ENCODE measurements at regions not wholly inside any gene's neighbourhood (a gene's known extent, or its start where the extent isn't known, plus 50 kb on each side); places are given as distances from the start of the nearest gene placed in this dataset.

- H3K9me3 ChIP-seq, result no peaks in the 10 kb centered on the region
- no peak for TF ChIP-seq POLR2A (IDR thresholded peaks at IDR 0.05)
- TF ChIP-seq EP300 (IDR thresholded peaks at IDR 0.05), result no peak
- TF ChIP-seq CTCF (IDR thresholded peaks at IDR 0.05), result no peak
- peaks cover 0 to 28% (median 16%) of the 10 kb centered on the region in 4 donors for H3K4me1 ChIP-seq
- DNase-seq (ENCODE audit: low spot score in 2 of 2), result no peak
- no peak overlapping the region for H3K4me3 ChIP-seq
- H3K27ac ChIP-seq, result peak overlapping the region in 1 of 4 donors; percentile 8
- no peaks in the 10 kb centered on the region for H3K27me3 ChIP-seq
- 67 to 83% methylated on average over 3 of the region's 3 CpGs for WGBS, 2 donors
- no peaks in the 10 kb centered on the region for H3K36me3 ChIP-seq
Observed at GRCh38 chr6:11327961-11328360, 95.5 kb upstream of the NEDD9 start.

- no peak for TF ChIP-seq POLR2A (IDR thresholded peaks at IDR 0.05)
- no peak for TF ChIP-seq CTCF (IDR thresholded peaks at IDR 0.05)
- no peaks in the 10 kb centered on the region for H3K27me3 ChIP-seq
- no peaks in the 10 kb centered on the region for H3K9me3 ChIP-seq
- no peaks in the 10 kb centered on the region for H3K36me3 ChIP-seq
- no peak overlapping the region for H3K4me3 ChIP-seq
- WGBS, 2 donors, result 94 to 98% methylated on average over 2 of the region's 2 CpGs
- peaks cover 0 to 42% (median 15%) of the 10 kb centered on the region in 4 donors for H3K4me1 ChIP-seq
- no peak overlapping the region for H3K27ac ChIP-seq
- DNase-seq (ENCODE audit: low spot score in 2 of 2), result no peak
Observed at GRCh38 chr6:11326116-11326515, 93.6 kb upstream of the NEDD9 start.

- TF ChIP-seq EP300 (IDR thresholded peaks at IDR 0.05), result no peak
- no peak for TF ChIP-seq POLR2A (IDR thresholded peaks at IDR 0.05)
- no peak for TF ChIP-seq CTCF (IDR thresholded peaks at IDR 0.05)
- no peak for DNase-seq (ENCODE audit: low spot score in 2 of 2)
- H3K27ac ChIP-seq, result no peak overlapping the region
- H3K4me3 ChIP-seq, result no peak overlapping the region
- H3K9me3 ChIP-seq, result no peaks in the 10 kb centered on the region
- H3K27me3 ChIP-seq, result no peaks in the 10 kb centered on the region
- H3K36me3 ChIP-seq, result no peaks in the 10 kb centered on the region
- 92 to 97% methylated on average over 6 of the region's 6 CpGs for WGBS, 2 donors
- H3K4me1 ChIP-seq, result peaks cover 0 to 29% (median 4%) of the 10 kb centered on the region in 4 donors
Observed at GRCh38 chr6:11324453-11325015, 92.1 kb upstream of the NEDD9 start.

- Histone ChIP-seq H3K4me1 (peaks cover 0 to 23% (median 5%) of the 10 kb centered on the region in 4 donors), H3K27me3 (no peaks in the 10 kb centered on the region), H3K9me3 (no peaks in the 10 kb centered on the region), H3K36me3 (no peaks in the 10 kb centered on the region), H3K27ac (no peak overlapping the region), H3K4me3 (no peak overlapping the region)
- DNase-seq (ENCODE audit: low spot score in 2 of 2), result peak in 1 of 2 donors; percentile 38
- TF ChIP-seq EP300 (IDR thresholded peaks at IDR 0.05), result peak in 1 of 2 donors; percentile 64
- TF ChIP-seq POLR2A (IDR thresholded peaks at IDR 0.05), result no peak
- TF ChIP-seq CTCF (IDR thresholded peaks at IDR 0.05), result no peak
- WGBS, 2 donors, result 84 to 88% methylated on average over 16 of the region's 16 CpGs
Observed at GRCh38 chr6:11323666-11324452, 91.4 kb upstream of the NEDD9 start.

GRCh38 chr6:11322252-11322885 is 89.9 kb upstream of the NEDD9 start:
- 67 to 69% methylated on average over 8 of the region's 8 CpGs for WGBS, 2 donors
- no peak overlapping the region for H3K27ac ChIP-seq

More at GRCh38 chr6:11322252-11322885, 89.9 kb upstream of the NEDD9 start:
- H3K9me3 ChIP-seq, result no peaks in the 10 kb centered on the region
- H3K4me1 ChIP-seq, result peaks cover 0 to 27% (median 3%) of the 10 kb centered on the region in 4 donors
- no peaks in the 10 kb centered on the region for H3K27me3 ChIP-seq
- no peak for DNase-seq (ENCODE audit: low spot score in 2 of 2)
- H3K36me3 ChIP-seq, result no peaks in the 10 kb centered on the region
- H3K4me3 ChIP-seq, result no peak overlapping the region
- TF ChIP-seq POLR2A (IDR thresholded peaks at IDR 0.05) (no peak), EP300 (IDR thresholded peaks at IDR 0.05) (no peak), CTCF (IDR thresholded peaks at IDR 0.05) (no peak)
